HG03139 (cell line): ENCODE measurements at regions not wholly inside any gene's neighbourhood (a gene's known extent, or its start where the extent isn't known, plus 50 kb on each side); places are given as distances from the start of the nearest gene placed in this dataset.
"Not testable (repeated sequence)": the region's sequence is repeated elsewhere in the genome, so short reads cannot be mapped to it uniquely, and the experiment has no call there.

Experiments used
- ATAC-seq: cut with Tn5 transposase; IDR thresholded peaks from one replicate; pipeline ENCODE4 v1.9.1; 2021; ENCODE audit not compliant: unreplicated experiment

GRCh38 chr16:9337308-9338032 is 246.0 kb downstream of the HAPSTR1 start:
- ATAC-seq = no peak

- ATAC-seq = no peak
Measured at GRCh38 chr16:9338068-9338467, 246.6 kb downstream of the HAPSTR1 start.

- no peak for ATAC-seq
Measured at GRCh38 chr16:9338510-9338909, 247.1 kb downstream of the HAPSTR1 start.

DNA sequence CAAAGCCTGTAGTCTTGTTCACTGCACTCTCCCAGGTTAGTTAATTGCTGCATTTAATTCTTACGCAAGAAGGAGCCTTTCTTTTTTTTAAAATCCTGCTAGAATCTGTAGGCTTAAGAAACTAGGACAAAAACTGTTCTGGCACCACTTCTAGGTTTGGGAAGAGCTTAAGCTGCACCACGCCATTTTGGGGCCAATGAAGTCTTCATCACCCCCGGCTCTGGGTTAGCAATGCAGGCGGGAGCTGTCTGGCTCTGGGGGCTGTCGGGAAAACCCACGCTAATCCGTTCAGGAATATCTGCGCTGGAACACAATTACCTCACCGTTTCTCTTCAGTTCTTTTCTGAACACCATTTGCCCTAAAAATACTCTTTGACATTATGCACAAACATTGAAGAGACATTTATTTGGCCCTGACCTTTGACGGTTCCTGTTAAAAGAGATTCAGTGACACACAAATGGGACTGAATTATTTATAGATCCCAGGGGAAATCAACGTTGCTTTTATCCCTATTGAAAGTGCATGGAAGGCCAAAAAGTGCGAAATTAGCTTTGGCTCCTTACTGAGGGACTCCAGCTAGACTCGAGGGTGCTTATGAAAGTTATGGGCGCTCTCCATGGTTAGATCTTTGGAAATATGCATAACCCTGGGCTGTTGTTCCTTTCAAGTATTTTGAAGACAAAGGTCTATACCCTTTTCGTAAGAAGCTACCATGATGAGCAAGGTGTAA is 249.2 kb downstream of the HAPSTR1 start:
- no peak for ATAC-seq

DNA sequence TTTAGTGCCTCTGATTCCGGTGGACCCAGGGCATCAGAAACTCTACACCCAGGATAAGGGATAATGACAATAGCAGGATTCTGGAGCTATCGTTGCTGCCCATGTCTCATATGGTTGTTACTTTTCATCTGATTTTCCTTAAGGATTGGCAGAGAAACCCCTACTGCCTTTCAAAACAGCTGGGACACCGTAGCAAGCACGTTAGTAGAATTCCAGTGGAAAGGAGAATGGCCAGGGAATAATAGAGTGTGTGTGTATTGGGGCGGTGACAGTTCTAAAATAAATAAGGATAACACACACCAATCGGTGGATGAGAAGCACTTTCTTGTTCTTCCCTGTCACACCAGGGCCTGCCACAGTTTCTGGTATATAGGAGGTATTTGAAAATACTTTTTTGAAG is 251.8 kb downstream of the HAPSTR1 start:
- no peak for ATAC-seq

DNA sequence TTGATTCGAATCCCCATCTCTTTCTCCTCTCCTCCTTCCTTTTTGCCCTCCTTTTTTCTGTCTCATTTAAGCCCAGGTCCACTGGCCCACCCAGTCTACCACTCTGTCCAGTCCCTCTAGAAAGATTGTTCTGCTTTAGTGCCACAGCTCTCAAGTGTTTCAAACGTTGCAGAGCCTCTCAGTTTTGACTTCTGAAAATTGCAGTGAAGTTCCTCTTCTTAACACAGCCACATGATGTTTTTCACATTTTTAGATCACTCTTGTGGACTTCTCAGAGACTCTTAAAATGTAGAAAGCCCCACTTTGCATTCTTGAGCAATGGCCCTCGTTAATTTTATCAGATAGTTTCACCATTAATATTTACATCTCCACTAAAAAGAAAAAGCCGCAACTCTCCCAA is 253.1 kb downstream of the HAPSTR1 start:
- no peak for ATAC-seq

- ATAC-seq = no peak
Measured at GRCh38 chr16:9345046-9345445, 253.6 kb downstream of the HAPSTR1 start.

GRCh38 chr16:9345880-9346279 is 254.4 kb downstream of the HAPSTR1 start:
- ATAC-seq = no peak

DNA sequence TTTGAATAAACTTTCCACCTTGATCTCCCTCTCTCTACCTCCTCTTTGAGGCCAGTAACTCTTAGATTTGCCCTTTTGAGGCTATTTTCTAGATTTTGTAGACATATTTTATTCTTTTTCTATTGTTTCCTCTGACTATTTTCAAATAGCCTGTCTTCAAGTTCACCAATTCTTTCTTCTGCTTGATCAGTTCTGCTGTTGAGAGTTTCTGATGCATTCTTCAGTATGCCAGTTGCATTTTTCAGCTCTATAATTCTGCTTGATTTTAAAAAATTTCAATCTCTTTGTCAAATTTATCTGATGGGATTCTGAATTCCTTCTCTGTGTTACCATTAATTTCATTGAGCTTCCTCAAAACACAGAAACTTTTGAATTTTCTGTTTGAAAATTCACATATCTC is 257.5 kb downstream of the HAPSTR1 start:
- ATAC-seq = no peak

- ATAC-seq = not testable (repeated sequence)
Measured at GRCh38 chr16:9349373-9349960, 258.0 kb downstream of the HAPSTR1 start.

DNA sequence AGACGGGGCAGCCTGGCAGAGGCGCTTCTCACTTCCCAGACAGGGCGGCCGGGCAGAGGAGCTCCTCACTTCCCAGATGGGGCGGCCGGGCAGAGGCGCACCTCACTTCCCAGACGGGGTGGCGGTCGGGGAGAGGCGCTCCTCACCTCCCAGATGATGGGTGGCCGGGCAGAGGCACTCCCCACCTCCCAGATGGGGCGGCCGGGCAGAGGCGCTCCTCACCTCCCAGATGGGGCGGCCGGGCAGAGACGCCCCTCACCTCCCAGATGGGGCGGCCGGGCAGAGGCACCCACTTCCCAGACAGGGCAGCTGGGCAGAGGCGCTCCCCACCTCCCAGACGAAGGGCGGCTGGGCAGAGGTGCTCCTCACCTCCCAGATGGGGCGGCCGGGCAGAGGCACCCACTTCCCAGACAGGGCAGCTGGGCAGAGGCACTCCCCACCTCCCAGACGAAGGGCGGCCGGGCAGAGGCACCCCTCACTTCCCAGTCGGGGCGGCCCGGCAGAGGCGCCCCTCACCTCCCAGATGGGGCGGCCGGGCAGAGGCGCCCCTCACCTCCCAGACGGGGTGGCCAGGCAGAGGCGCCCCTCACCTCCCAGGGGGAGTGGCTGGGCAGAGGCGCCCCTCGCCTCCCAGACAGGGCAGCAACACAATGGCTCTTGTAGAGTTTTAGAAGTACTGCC is 258.8 kb downstream of the HAPSTR1 start:
- not testable (repeated sequence) for ATAC-seq

- ATAC-seq = no peak
Measured at GRCh38 chr16:9351440-9351839, 260.0 kb downstream of the HAPSTR1 start.

GRCh38 chr16:9351841-9352434 is 260.5 kb downstream of the HAPSTR1 start:
- ATAC-seq = no peak

DNA sequence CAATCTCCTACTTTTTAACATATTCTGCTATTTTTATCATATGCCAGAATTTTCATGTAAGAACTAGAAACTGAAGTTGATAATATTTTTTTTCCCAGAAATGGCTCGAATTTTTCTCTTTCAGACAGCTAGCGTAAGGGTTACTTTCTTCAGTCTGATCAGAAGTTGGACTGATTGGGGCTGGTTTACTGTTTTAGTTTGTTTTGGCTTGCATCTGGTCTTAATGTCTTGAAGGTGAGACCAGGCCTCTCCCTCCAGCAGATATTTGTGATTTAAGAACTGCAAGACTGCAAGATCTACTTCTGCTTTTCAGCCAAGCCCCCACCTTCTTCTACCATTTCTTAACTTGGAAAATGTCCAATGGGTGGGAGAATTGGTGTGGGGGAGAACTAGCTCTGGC is 266.4 kb downstream of the HAPSTR1 start:
- ATAC-seq = no peak

GRCh38 chr16:9360075-9360474 is 268.6 kb downstream of the HAPSTR1 start:
- no peak for ATAC-seq

DNA sequence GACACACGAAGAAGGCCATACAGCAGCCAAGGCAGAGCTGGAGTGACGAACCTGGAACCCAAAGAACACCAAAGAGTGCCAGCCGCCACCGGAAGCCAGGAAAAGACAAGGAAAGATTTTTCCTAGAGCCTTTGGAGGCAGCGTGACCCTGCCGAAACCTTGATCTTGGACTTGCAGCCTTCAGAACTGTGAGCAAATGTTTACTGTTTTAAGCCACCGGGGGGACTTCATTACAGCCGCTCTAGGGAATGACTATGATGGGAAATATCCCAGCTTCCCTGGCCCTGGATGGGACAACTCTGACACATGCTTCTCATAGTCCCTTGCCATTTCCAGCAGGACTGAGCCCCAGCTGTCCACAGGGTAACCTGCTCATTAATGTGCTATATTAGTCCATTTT is 270.6 kb downstream of the HAPSTR1 start:
- no peak for ATAC-seq

DNA sequence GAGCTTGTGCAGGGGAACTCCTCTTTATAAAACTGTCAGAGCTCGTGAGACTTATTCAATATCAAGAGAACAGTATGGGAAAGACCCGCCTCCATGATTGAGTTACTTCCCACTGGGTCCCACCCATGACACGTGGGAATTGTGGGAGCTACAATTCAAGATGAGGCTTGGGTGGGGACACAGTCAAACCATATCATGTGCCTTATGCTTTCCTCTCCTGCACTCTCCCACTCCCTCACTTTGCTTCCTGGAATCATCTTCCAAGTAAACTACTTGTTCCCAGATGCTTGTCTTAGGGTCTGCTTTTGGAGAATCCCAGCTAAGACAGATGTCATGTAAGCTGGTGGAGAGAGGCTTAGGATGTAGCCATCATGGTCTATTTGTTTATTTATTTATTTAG is 271.2 kb downstream of the HAPSTR1 start:
- ATAC-seq = no peak

GRCh38 chr16:9363520-9363919 is 272.1 kb downstream of the HAPSTR1 start:
- ATAC-seq = no peak

GRCh38 chr16:9364721-9365369 is 273.4 kb downstream of the HAPSTR1 start:
- ATAC-seq = no peak

DNA sequence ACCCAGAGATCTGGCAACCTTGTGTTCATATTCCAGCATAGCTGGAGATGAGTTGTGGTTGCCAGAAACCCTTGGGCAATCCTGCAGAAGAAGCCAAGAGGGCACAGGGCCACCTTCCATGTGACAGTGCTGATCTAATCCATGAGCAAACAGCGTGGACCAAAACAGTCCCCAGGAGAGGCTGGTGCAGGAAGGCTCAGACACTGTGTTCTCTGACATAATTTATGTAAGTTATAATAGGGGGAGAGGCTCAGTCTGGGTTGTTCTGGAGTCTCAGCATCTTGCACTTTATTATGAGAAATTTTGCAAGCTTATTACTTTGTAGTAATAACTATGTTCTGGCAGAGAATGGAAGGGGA is 273.9 kb downstream of the HAPSTR1 start:
- no peak for ATAC-seq
